Cardiac fibroblast (primary cell): ENCODE measurements at regions not wholly inside any gene's neighbourhood (a gene's known extent, or its start where the extent isn't known, plus 50 kb on each side); places are given as distances from the start of the nearest gene placed in this dataset.

Experiments
- DNase-seq, 2 donors: peaks; one replicate each; pipeline versions ENCODE4 v3.0.0 to v3.0.0-alpha.2; 2010; ENCODE audit warnings: low read depth in 2 of 2
- H3K4me3 ChIP-seq, 2 donors: replicated peaks in 1 of 2; 1 replicate in 1 of 2; 2 replicates in 1 of 2; pipeline ENCODE4 v1.5.1; 2011; ENCODE audit warnings: low read depth in 2 of 2, low read length in 2 of 2, mild to moderate bottlenecking in 2 of 2, moderate library complexity in 1 of 2
- TF ChIP-seq, protein P1 (sequence below): IDR thresholded peaks from one replicate; pipeline ENCODE4 v1.5.1; 2011; ENCODE audit warnings: low read depth, mild to moderate bottlenecking, low read length, inconsistent platforms

DNA sequence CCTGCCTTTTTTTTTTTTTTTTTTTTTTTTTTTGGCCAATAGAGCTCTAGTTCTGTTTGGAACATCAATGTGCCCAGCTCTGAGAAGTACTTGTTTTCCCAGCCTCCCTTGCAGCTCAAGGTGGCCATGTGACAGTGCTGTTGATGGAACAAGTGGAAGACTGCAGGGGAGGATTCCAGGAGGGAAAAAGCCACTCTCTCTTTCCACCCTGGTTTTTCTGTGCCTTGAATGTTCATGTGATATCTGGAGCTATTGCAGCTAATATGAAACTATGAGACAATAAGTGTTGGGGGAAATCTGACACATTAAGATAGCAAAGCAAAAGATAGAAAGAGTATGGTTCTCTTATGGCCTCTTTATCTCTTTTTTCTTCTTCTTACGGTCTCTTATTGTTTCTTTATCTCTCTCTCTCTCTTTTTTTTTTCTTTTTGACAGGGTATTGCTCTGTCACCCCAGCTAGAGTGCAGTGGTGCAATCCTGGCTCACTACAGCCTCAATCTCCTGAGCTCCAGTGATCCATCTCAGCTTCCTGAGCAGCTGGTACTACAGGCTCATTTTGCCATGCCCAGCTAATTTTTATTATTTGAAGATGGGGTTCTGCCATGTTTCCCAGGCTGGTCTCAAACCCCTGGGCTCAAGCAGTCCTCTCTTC is 192.0 kb upstream of the LNX1 start:
- TF ChIP-seq, protein P1, sequence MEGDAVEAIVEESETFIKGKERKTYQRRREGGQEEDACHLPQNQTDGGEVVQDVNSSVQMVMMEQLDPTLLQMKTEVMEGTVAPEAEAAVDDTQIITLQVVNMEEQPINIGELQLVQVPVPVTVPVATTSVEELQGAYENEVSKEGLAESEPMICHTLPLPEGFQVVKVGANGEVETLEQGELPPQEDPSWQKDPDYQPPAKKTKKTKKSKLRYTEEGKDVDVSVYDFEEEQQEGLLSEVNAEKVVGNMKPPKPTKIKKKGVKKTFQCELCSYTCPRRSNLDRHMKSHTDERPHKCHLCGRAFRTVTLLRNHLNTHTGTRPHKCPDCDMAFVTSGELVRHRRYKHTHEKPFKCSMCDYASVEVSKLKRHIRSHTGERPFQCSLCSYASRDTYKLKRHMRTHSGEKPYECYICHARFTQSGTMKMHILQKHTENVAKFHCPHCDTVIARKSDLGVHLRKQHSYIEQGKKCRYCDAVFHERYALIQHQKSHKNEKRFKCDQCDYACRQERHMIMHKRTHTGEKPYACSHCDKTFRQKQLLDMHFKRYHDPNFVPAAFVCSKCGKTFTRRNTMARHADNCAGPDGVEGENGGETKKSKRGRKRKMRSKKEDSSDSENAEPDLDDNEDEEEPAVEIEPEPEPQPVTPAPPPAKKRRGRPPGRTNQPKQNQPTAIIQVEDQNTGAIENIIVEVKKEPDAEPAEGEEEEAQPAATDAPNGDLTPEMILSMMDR: no peak
- H3K4me3 ChIP-seq: no peak overlapping the region
- peak in 1 of 2 donors; percentile 42 for DNase-seq

DNA sequence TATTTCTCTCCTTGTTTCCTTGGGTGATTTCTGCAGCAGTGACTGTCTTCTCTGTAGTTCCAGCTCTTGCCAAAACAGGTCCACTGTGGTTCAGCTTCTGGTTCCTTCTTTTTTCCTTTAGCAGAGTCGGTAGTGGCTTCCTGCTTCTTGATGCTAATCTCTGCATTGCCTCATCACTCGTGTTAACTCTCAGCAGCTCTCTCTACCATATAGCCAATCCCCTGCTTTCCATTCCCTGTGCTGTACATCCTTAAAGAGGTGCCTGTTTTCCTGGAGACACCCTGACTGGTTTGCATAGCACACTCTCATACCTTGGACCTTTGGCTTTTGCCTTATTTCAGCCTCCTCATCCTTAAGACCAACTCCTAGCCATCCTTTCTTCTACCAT is 191.2 kb upstream of the LNX1 start:
- TF ChIP-seq, protein P1: no peak
- DNase-seq: peak; percentile 29 to 35
- H3K4me3 ChIP-seq: no peak overlapping the region

DNA sequence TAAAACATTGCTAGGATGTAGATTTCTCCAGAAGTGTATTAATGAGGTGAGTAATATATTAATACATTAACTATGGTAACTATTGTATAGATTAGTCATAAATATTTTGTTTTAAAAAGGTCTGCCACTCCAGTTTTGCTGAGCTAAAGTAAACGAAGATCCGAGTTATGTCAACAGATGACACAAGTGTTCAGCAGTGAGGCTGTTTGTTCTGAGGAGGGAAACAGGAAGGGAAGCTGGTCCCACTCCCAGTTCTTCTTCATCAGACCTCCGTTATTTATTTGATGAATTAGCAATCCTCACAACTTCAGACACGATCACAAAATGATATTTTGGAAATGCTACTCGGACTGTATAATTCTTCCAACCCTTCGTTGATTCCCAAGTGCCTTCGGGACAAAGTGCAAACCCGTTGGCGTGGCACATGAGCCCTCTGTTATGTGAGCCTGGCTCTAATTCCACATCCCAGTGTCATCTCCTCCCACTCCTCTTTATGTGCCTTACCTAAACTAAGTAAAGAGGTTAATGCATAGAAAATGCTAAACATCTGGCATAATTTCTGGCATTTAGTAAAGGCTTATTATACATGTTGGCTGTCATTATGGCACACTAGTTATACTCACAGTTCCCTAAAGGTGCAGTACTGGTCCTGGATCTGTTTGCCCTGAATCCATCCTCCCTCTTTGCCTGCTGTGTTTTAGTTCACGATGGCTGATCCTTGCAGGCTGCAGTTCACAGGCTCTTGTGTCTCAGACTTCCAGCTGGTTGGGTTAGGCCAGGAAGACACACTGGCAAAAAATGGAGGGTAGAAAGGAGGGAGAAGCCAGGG is 190.6 kb upstream of the LNX1 start:
- no peak overlapping the region for H3K4me3 ChIP-seq
- DNase-seq: peak in 1 of 2 donors; percentile 63
- TF ChIP-seq, protein P1: no peak

DNA sequence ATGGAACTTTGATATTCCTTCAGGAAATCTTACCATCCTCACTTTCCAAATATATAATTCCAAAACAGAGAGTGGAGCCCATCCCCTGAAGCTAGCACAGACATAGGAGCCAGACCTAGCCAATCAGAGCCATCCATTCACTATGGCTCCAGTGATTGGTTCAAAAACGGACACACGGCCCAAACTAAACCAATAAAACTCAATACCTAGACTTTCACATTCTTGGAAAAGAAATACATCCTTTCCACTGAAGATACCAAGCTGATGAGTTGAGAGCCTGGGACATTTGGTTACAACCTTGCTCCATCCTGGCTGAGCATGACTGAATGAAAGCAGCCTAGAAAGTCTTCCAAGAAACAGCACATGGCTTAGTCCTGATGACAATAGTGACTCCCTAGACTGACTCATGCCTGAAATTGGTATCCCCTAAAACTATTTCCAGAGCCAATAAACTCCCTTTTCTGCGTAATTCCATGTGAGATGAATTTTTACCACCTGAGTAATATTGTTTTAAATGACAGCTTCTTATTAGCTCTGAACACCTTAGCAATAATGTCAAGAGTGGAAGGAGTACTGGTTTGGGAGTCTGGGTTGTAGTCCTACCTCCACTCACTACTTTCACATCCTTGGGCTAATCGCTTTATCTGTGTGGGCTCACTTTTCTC is 189.6 kb upstream of the LNX1 start:
- peak in 1 of 2 donors; percentile 70 for DNase-seq
- TF ChIP-seq, protein P1: no peak
- H3K4me3 ChIP-seq: no peak overlapping the region

DNA sequence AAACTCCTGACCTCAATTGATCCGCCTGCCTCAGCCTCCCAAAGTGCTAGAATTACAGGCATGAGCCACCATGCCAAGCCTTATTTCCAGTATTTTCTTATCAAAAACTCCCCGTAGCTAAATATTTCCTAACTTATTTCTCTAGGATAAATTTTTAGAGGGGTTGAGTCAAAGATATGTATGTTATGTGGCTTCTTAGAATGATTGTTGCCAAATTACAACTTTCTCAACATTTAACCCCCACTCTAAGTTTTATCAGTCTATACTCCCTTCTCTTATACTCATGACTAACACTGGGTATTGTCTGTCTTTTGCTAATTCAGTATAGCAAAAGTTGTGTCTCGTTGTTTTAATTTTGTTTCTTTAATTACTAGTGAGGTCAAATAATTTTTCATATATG is 187.7 kb upstream of the LNX1 start:
- H3K4me3 ChIP-seq: no peak overlapping the region
- TF ChIP-seq, protein P1: no peak
- DNase-seq: peak; percentile 49 to 81

DNA sequence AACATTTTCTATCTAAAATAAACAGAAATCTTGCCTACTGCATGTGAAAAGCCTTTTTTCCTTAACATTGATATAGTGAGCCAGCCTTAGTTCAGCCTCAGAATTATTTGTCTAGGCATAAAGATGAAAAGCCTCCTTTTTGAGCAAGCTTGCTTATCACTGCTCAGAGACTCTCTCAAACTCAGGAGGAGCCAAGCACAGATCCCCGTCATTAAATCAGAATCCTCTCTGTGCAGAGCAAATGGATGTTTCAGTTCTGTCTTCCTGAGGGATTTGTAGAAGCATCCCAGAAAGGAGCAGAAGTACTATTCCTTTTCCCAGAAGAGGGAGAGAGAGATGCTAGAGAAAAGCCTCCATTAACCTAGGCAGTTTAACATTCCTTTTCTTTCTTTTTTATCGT is 186.9 kb upstream of the LNX1 start:
- DNase-seq: no peak
- TF ChIP-seq, protein P1: no peak
- no peak overlapping the region for H3K4me3 ChIP-seq
